NCI-H2196 treated with DMSO at 0.1 percent for 48 hours (cell line): ENCODE measurements at regions not wholly inside any gene's neighbourhood (a gene's known extent, or its start where the extent isn't known, plus 50 kb on each side); places are given as distances from the start of the nearest gene placed in this dataset.

Experiments
- DNase-seq: peaks from one replicate; lab custom pipeline; 2025; ENCODE audit not compliant: unreplicated experiment; lab: John Stamatoyannopoulos, UW

DNA sequence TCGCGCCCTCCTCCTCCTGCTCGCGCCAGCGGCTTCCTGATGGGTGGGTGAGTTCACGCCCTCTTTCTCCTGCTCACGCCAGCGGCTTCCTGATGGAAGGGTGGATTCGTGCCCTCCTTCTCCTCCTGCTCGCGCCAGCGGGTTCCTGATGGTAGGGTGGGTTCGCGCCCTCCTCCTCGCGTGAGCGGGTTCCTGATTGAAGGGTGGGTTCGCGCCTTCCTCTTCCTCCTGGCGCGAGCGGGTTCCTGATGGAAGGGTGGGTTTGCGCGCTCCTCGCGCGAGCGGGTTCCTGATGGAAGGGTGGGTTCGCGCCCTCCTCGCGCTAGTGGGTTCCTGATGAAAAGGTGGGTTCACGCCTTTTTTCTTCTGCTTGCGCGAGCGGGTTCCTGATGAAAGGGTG lies 62.0 kb upstream of the MGAT5 start:
- no peak for DNase-seq

DNA sequence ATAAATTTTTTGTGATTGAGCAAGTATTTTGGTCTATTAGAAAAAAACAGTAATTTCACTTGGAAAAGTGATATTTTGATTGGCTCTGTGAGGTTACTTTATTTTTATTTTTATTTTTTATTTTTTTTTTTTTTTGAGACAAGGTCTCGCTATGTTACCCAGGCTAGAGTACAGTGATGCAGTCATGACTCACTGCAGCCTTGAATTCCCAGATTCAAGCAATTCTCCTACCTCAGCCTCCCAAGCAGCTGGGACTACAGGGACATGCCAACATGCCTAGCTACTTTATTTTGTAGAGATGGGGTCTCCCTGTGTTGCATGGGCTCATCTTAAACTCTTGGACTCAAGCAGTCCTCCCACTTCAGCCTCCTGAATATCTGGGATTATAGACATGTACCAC lies 60.9 kb upstream of the MGAT5 start:
- no peak for DNase-seq

GRCh38 chr2:134194519-134194918 lies 59.4 kb upstream of the MGAT5 start:
- DNase-seq, result no peak

GRCh38 chr2:134195341-134195740 lies 58.5 kb upstream of the MGAT5 start:
- DNase-seq, result no peak

DNA sequence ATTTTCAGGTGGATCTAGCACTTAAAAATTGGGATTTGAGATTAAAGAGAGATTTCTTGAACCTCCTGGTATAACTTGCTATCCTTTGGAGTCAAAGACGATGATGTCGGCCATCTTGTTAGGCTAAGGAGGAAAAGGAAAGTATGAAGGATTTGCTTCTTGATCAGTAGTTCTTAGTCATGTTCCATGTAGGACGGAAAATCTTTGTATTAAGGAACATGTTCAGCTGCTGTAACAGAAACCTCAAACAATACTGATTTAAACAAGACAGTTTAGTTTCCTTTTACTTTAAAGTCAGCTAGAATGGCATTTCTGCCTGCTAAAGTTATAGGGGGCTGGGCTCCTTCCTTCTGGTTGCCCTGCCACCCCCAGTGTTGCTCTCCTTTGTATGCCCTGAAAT lies 56.4 kb upstream of the MGAT5 start:
- no peak for DNase-seq

- DNase-seq, result no peak
Measured at GRCh38 chr2:134198006-134198634, 55.8 kb upstream of the MGAT5 start.

DNA sequence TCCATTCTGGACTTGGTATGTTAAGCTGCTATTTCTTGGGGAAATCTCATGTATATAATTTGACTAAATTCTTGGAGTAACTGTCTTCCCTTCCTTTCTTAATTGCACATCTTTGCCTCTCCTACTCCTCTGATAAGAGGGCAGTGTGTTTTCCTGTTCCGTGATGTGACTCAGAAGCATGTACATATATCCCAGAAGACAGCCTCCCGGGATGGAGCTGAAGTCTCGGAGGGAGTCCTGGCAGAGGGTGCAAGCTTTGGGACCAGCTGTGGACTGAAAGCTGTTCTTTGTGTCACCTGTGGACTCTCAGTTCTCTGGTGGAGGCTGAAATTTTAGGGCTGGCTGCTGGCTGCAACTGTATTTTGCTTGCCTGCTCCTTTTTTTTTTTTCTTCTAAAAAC lies 54.7 kb upstream of the MGAT5 start:
- no peak for DNase-seq

- DNase-seq, result no peak
Measured at GRCh38 chr2:134200036-134200618, 53.7 kb upstream of the MGAT5 start.

DNA sequence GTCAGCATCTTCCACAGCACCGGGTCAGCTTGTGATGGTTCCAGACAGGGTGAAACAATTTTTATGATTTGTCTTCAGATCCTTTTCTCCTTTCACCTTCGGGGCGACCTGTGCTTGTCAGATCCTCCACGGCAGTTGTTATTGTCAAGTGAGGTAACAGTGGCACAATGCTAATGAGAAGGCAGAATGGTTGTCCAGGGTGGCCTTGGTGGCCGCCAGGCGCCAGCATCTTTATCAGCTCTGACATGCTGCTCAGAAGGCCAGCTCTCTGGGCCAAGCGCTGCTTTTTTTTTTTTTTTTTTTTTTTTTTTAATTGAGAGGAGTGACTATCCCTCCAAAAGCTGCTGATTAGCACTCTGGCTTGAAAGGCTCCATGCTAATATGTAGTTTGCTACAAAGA lies 52.3 kb upstream of the MGAT5 start:
- no peak for DNase-seq

DNA sequence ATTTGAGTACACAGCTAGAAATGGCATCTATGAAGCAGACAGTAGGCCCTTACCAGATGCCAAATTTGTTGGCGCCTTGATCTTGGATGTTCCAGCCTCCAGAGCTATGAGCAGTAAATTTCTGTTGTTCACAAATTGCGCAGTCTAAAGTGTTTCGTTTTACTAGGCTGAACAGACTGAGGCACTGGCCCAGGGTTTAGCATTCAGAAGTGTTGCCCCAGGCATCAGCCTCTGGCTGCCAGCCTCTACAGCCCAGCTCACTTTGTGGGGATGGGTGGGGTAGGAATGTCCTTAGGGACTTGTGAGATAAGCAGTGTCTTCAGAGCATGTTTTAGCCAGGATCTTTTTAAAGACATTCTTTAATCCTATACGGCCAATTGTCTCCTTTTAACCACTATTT lies 51.5 kb upstream of the MGAT5 start:
- no peak for DNase-seq

- no peak for DNase-seq
Measured at GRCh38 chr2:134203175-134203574, 50.7 kb upstream of the MGAT5 start.
